ENCODE measurements at regions not wholly inside any gene's neighbourhood (a gene's known extent, or its start where the extent isn't known, plus 50 kb on each side); places are given as distances from the start of the nearest gene placed in this dataset.

- TF ChIP-seq, protein P1, sequence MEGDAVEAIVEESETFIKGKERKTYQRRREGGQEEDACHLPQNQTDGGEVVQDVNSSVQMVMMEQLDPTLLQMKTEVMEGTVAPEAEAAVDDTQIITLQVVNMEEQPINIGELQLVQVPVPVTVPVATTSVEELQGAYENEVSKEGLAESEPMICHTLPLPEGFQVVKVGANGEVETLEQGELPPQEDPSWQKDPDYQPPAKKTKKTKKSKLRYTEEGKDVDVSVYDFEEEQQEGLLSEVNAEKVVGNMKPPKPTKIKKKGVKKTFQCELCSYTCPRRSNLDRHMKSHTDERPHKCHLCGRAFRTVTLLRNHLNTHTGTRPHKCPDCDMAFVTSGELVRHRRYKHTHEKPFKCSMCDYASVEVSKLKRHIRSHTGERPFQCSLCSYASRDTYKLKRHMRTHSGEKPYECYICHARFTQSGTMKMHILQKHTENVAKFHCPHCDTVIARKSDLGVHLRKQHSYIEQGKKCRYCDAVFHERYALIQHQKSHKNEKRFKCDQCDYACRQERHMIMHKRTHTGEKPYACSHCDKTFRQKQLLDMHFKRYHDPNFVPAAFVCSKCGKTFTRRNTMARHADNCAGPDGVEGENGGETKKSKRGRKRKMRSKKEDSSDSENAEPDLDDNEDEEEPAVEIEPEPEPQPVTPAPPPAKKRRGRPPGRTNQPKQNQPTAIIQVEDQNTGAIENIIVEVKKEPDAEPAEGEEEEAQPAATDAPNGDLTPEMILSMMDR (IDR thresholded peaks at IDR 0.05; ENCODE audit: poor library complexity): no peak
- TF ChIP-seq EZH2phosphoT487 (IDR thresholded peaks at IDR 0.05; ENCODE audit: low read depth, severe bottlenecking, unreplicated experiment): no peak
- no peak for TF ChIP-seq EZH2 (IDR thresholded peaks at IDR 0.05; ENCODE audit: borderline replicate concordance)
These were observed 500.5 kb downstream of the FAM181B start for GRCh38 chr11:82233201-82233600.
